ENCODE measurements at regions not wholly inside any gene's neighbourhood (a gene's known extent, or its start where the extent isn't known, plus 50 kb on each side); places are given as distances from the start of the nearest gene placed in this dataset.
"Not testable (repeated sequence)": the region's sequence is repeated elsewhere in the genome, so short reads cannot be mapped to it uniquely, and the experiment has no call there.

- intact Hi-C loops (cut with micrococcal nuclease; ENCODE audit: unreplicated experiment), result no loop called here
- TF ChIP-seq, protein P1, sequence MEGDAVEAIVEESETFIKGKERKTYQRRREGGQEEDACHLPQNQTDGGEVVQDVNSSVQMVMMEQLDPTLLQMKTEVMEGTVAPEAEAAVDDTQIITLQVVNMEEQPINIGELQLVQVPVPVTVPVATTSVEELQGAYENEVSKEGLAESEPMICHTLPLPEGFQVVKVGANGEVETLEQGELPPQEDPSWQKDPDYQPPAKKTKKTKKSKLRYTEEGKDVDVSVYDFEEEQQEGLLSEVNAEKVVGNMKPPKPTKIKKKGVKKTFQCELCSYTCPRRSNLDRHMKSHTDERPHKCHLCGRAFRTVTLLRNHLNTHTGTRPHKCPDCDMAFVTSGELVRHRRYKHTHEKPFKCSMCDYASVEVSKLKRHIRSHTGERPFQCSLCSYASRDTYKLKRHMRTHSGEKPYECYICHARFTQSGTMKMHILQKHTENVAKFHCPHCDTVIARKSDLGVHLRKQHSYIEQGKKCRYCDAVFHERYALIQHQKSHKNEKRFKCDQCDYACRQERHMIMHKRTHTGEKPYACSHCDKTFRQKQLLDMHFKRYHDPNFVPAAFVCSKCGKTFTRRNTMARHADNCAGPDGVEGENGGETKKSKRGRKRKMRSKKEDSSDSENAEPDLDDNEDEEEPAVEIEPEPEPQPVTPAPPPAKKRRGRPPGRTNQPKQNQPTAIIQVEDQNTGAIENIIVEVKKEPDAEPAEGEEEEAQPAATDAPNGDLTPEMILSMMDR (IDR thresholded peaks at IDR 0.05; ENCODE audit: unreplicated experiment), result no peak
- Mint-ChIP-seq H3K4me1 (ENCODE audit: low read depth, unreplicated experiment) (no peaks in the 10 kb centered on the region), H3K27me3 (ENCODE audit: unreplicated experiment) (no peaks in the 10 kb centered on the region), H3K4me3 (ENCODE audit: low read depth, unreplicated experiment) (no peak overlapping the region), H3K36me3 (ENCODE audit: insufficient read depth, unreplicated experiment) (no peaks in the 10 kb centered on the region), H3K27ac (ENCODE audit: unreplicated experiment) (no peak overlapping the region), H3K9me3 (ENCODE audit: low read depth, unreplicated experiment) (no peaks in the 10 kb centered on the region)
- CTCF ChIA-PET, result no interaction called here
- BruUV-seq (replicated peaks), result no TSS peak
- DNase-seq, result no peak
Measured at GRCh38 chr6:115064680-115065079, 721.9 kb upstream of the HS3ST5 start.

DNA sequence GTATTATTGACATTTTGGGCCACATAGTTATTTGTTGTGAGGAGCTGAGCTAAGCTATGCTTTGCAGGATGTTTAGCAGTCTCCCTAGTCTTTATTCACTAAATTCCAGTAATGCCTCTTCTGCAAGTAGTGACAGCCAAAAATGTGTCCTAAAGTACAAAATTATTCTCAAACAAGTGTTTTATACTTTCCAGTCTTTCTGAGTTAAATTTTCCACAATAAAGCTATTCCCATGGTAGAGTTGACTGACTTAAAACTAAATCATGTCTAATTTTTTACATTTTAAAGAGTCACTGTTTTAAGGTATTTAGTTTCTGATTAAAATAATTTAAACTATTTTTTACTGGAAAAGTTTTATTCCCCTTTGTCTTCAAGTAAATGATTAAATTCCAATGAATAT is 717.8 kb upstream of the HS3ST5 start:
- CTCF ChIA-PET, result no interaction called here
- TF ChIP-seq, protein P1 (IDR thresholded peaks at IDR 0.05; ENCODE audit: unreplicated experiment), result no peak
- Mint-ChIP-seq H3K4me1 (ENCODE audit: low read depth, unreplicated experiment) (no peaks in the 10 kb centered on the region), H3K4me3 (ENCODE audit: low read depth, unreplicated experiment) (no peak overlapping the region), H3K9me3 (ENCODE audit: low read depth, unreplicated experiment) (no peaks in the 10 kb centered on the region), H3K36me3 (ENCODE audit: insufficient read depth, unreplicated experiment) (no peaks in the 10 kb centered on the region), H3K27me3 (ENCODE audit: unreplicated experiment) (no peaks in the 10 kb centered on the region), H3K27ac (ENCODE audit: unreplicated experiment) (no peak overlapping the region)
- BruUV-seq (replicated peaks), result no TSS peak
- intact Hi-C loops (cut with micrococcal nuclease; ENCODE audit: unreplicated experiment), result no loop called here
- no peak for DNase-seq

- Mint-ChIP-seq H3K4me3 (ENCODE audit: low read depth, unreplicated experiment) (no peak overlapping the region), H3K36me3 (ENCODE audit: insufficient read depth, unreplicated experiment) (no peaks in the 10 kb centered on the region), H3K9me3 (ENCODE audit: low read depth, unreplicated experiment) (no peaks in the 10 kb centered on the region), H3K27ac (ENCODE audit: unreplicated experiment) (no peak overlapping the region), H3K4me1 (ENCODE audit: low read depth, unreplicated experiment) (no peaks in the 10 kb centered on the region), H3K27me3 (ENCODE audit: unreplicated experiment) (no peaks in the 10 kb centered on the region)
- BruUV-seq (replicated peaks), result no TSS peak
- DNase-seq, result no peak
- CTCF ChIA-PET, result no interaction called here
- intact Hi-C loops (cut with micrococcal nuclease; ENCODE audit: unreplicated experiment), result no loop called here
- TF ChIP-seq, protein P1 (IDR thresholded peaks at IDR 0.05; ENCODE audit: unreplicated experiment), result no peak
Measured at GRCh38 chr6:115058414-115059211, 715.8 kb upstream of the HS3ST5 start.

- no peak overlapping the region for H3K27ac Mint-ChIP-seq (ENCODE audit: unreplicated experiment)
- no peak overlapping the region for H3K4me3 Mint-ChIP-seq (ENCODE audit: low read depth, unreplicated experiment)
- no peaks in the 10 kb centered on the region for H3K4me1 Mint-ChIP-seq (ENCODE audit: low read depth, unreplicated experiment)
- H3K36me3 Mint-ChIP-seq (ENCODE audit: insufficient read depth, unreplicated experiment), result no peaks in the 10 kb centered on the region
- H3K9me3 Mint-ChIP-seq (ENCODE audit: low read depth, unreplicated experiment), result no peaks in the 10 kb centered on the region
- no peaks in the 10 kb centered on the region for H3K27me3 Mint-ChIP-seq (ENCODE audit: unreplicated experiment)
- intact Hi-C loops (cut with micrococcal nuclease; ENCODE audit: unreplicated experiment), result no loop called here
- CTCF ChIA-PET, result no interaction called here
- DNase-seq, result no peak
- TF ChIP-seq, protein P1 (IDR thresholded peaks at IDR 0.05; ENCODE audit: unreplicated experiment), result no peak
- no TSS peak for BruUV-seq (replicated peaks)
Measured at GRCh38 chr6:115055579-115055978, 712.8 kb upstream of the HS3ST5 start.

DNA sequence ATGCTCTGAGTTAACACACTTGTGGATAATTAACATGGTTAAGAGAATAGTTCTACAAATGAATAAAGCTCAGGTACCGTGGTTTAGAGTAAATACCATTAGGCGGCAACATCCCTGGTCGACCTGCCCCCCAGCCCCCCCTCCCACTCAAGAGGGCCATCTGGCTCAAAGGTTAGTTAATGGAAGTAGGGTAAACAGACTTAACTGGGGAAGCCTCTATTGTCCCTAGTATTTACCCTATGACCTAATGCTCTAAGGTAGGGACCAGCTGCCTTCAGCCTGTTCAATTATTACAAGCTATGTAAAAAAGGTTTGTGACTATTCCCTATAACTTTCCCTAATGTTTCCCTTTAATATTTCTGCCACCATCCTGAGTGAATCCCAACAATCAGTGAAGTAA is 711.4 kb upstream of the HS3ST5 start:
- BruUV-seq (replicated peaks); H3K4me1 Mint-ChIP-seq (ENCODE audit: low read depth, unreplicated experiment); H3K27ac Mint-ChIP-seq (ENCODE audit: unreplicated experiment); H3K36me3 Mint-ChIP-seq (ENCODE audit: insufficient read depth, unreplicated experiment); intact Hi-C loops (cut with micrococcal nuclease; ENCODE audit: unreplicated experiment); H3K4me3 Mint-ChIP-seq (ENCODE audit: low read depth, unreplicated experiment); H3K9me3 Mint-ChIP-seq (ENCODE audit: low read depth, unreplicated experiment); H3K27me3 Mint-ChIP-seq (ENCODE audit: unreplicated experiment); DNase-seq; CTCF ChIA-PET: not testable (repeated sequence)

All from Calu3 (cell line).